ENCODE measurements at regions not wholly inside any gene's neighbourhood (a gene's known extent, or its start where the extent isn't known, plus 50 kb on each side); places are given as distances from the start of the nearest gene placed in this dataset.
"Not testable (repeated sequence)": the region's sequence is repeated elsewhere in the genome, so short reads cannot be mapped to it uniquely, and the experiment has no call there.

- no peak for DNase-seq (ENCODE audit: low spot score in 2 of 2)
- no peak for TF ChIP-seq POLR2A (IDR thresholded peaks at IDR 0.05)
- TF ChIP-seq EP300 (IDR thresholded peaks at IDR 0.05) = no peak
- TF ChIP-seq CTCF (IDR thresholded peaks at IDR 0.05) = no peak
- TF ChIP-seq POLR2AphosphoS5 (IDR thresholded peaks at IDR 0.05) = no peak
- Histone ChIP-seq H3K27me3 (no peaks in the 10 kb centered on the region), H3K27ac (no peak overlapping the region), H3K4me1 (peaks cover 3% of the 10 kb centered on the region), H3K36me3 (no peaks in the 10 kb centered on the region), H3K4me3 (no peak overlapping the region), H3K9me3 (no peaks in the 10 kb centered on the region)
- WGBS = 16% methylated on average over 7 of the region's 7 CpGs
Measured at GRCh38 chr5:123997462-123998215, 485.7 kb downstream of the CSNK1G3 start.

GRCh38 chr5:123997064-123997461 lies 485.1 kb downstream of the CSNK1G3 start:
- H3K4me1 ChIP-seq = peaks cover 3% of the 10 kb centered on the region
- no peaks in the 10 kb centered on the region for H3K9me3 ChIP-seq
- no peaks in the 10 kb centered on the region for H3K36me3 ChIP-seq
- H3K27ac ChIP-seq = no peak overlapping the region
- DNase-seq (ENCODE audit: low spot score in 2 of 2) = no peak
- TF ChIP-seq POLR2A (IDR thresholded peaks at IDR 0.05) (no peak), CTCF (IDR thresholded peaks at IDR 0.05) (no peak), POLR2AphosphoS5 (IDR thresholded peaks at IDR 0.05) (no peak), EP300 (IDR thresholded peaks at IDR 0.05) (no peak)
- H3K27me3 ChIP-seq = no peaks in the 10 kb centered on the region
- no peak overlapping the region for H3K4me3 ChIP-seq

GRCh38 chr5:123992641-123993040 lies 480.7 kb downstream of the CSNK1G3 start:
- 75% methylated on average over 2 of the region's 2 CpGs for WGBS
- Histone ChIP-seq H3K9me3 (no peaks in the 10 kb centered on the region), H3K4me3 (no peak overlapping the region), H3K36me3 (no peaks in the 10 kb centered on the region), H3K27me3 (no peaks in the 10 kb centered on the region), H3K4me1 (peaks cover under 1% of the 10 kb centered on the region), H3K27ac (no peak overlapping the region)
- TF ChIP-seq EP300 (IDR thresholded peaks at IDR 0.05) (no peak), CTCF (IDR thresholded peaks at IDR 0.05) (no peak), POLR2A (IDR thresholded peaks at IDR 0.05) (no peak), POLR2AphosphoS5 (IDR thresholded peaks at IDR 0.05) (no peak)
- no peak for DNase-seq (ENCODE audit: low spot score in 2 of 2)

GRCh38 chr5:123987956-123988355 lies 476.0 kb downstream of the CSNK1G3 start:
- H3K27me3 ChIP-seq = no peaks in the 10 kb centered on the region
- H3K36me3 ChIP-seq = no peaks in the 10 kb centered on the region
- no peak for DNase-seq (ENCODE audit: low spot score in 2 of 2)
- TF ChIP-seq POLR2A (IDR thresholded peaks at IDR 0.05) (no peak), POLR2AphosphoS5 (IDR thresholded peaks at IDR 0.05) (no peak), CTCF (IDR thresholded peaks at IDR 0.05) (no peak), EP300 (IDR thresholded peaks at IDR 0.05) (no peak)
- no peaks in the 10 kb centered on the region for H3K4me1 ChIP-seq
- 73% methylated on average over 2 of the region's 5 CpGs for WGBS
- H3K9me3 ChIP-seq = no peaks in the 10 kb centered on the region
- H3K27ac ChIP-seq = no peak overlapping the region
- no peak overlapping the region for H3K4me3 ChIP-seq

- H3K27me3 ChIP-seq = no peaks in the 10 kb centered on the region
- no peaks in the 10 kb centered on the region for H3K36me3 ChIP-seq
- 72% methylated on average over 4 of the region's 4 CpGs for WGBS
- DNase-seq (ENCODE audit: low spot score in 2 of 2) = no peak
- H3K27ac ChIP-seq = no peak overlapping the region
- H3K9me3 ChIP-seq = no peaks in the 10 kb centered on the region
- TF ChIP-seq CTCF (IDR thresholded peaks at IDR 0.05) = no peak
- no peak for TF ChIP-seq POLR2A (IDR thresholded peaks at IDR 0.05)
- TF ChIP-seq EP300 (IDR thresholded peaks at IDR 0.05) = no peak
- no peak for TF ChIP-seq POLR2AphosphoS5 (IDR thresholded peaks at IDR 0.05)
- H3K4me3 ChIP-seq = no peak overlapping the region
- H3K4me1 ChIP-seq = no peaks in the 10 kb centered on the region
Measured at GRCh38 chr5:123976379-123977033, 464.5 kb downstream of the CSNK1G3 start.

- H3K27me3 ChIP-seq; H3K27ac ChIP-seq; H3K4me3 ChIP-seq; H3K4me1 ChIP-seq; H3K36me3 ChIP-seq; H3K9me3 ChIP-seq; DNase-seq (ENCODE audit: low spot score in 2 of 2): not testable (repeated sequence)
Measured at GRCh38 chr5:123975521-123975920, 463.5 kb downstream of the CSNK1G3 start.
